Fibroblast of lung (primary cell): ENCODE measurements at regions not wholly inside any gene's neighbourhood (a gene's known extent, or its start where the extent isn't known, plus 50 kb on each side); places are given as distances from the start of the nearest gene placed in this dataset.

Experiments used
- CTCF ChIP-seq, 2 donors: IDR thresholded peaks in 1 of 2; conservative IDR thresholded peaks in 1 of 2; 1 replicate in 1 of 2; 2 replicates in 1 of 2; pipeline ENCODE4 v1.5.1; 2011 to 2012; ENCODE audit warnings: low read length in 2 of 2, control low read depth in 1 of 2, inconsistent platforms in 1 of 2, low read depth in 1 of 2, mild to moderate bottlenecking in 1 of 2
- EZH2 ChIP-seq: IDR thresholded peaks from 2 replicates; pipeline ENCODE4 v1.5.1; 2012; ENCODE audit warnings: low read length, control low read depth, mild to moderate bottlenecking; ENCODE audit errors: missing control alignments

- TF ChIP-seq CTCF (conservative IDR thresholded peaks at IDR 0.05 in 1 of 2, IDR thresholded peaks at IDR 0.05 in 1 of 2; ENCODE audit: low read depth in 1 of 2, low read length in 2 of 2) (no peak), EZH2 (no peak)
Measured at GRCh38 chr1:222004784-222005183, 262.9 kb upstream of the DUSP10 start.
